Osteocyte (in vitro differentiated cells): ENCODE measurements at regions not wholly inside any gene's neighbourhood (a gene's known extent, or its start where the extent isn't known, plus 50 kb on each side); places are given as distances from the start of the nearest gene placed in this dataset.

Experiments used
- DNase-seq: peaks from one replicate; pipeline ENCODE4 v3.0.0; 2021; ENCODE audit warnings: mixed read lengths; ENCODE audit not compliant: unreplicated experiment; ENCODE audit errors: extremely low spot score
- H3K27ac Mint-ChIP-seq: one replicate; pipeline ENCODE4 v1.8.0; 2021; ENCODE audit warnings: mild to moderate bottlenecking, mixed read lengths; ENCODE audit not compliant: unreplicated experiment
- H3K27me3 Mint-ChIP-seq: one replicate; pipeline ENCODE4 v1.8.0; 2021; ENCODE audit warnings: mixed read lengths; ENCODE audit not compliant: unreplicated experiment
- H3K36me3 Mint-ChIP-seq: one replicate; pipeline ENCODE4 v1.8.0; 2021; ENCODE audit warnings: mixed read lengths; ENCODE audit not compliant: unreplicated experiment
- H3K4me1 Mint-ChIP-seq: one replicate; pipeline ENCODE4 v1.8.0; 2021; ENCODE audit warnings: mixed read lengths; ENCODE audit not compliant: unreplicated experiment
- H3K4me3 Mint-ChIP-seq: one replicate; pipeline ENCODE4 v1.8.0; 2021; ENCODE audit warnings: mild to moderate bottlenecking, moderate library complexity, mixed read lengths; ENCODE audit not compliant: unreplicated experiment
- H3K9me3 Mint-ChIP-seq: one replicate; pipeline ENCODE4 v1.8.0; 2021; ENCODE audit warnings: mixed read lengths; ENCODE audit not compliant: unreplicated experiment
- TF ChIP-seq, protein P1 (sequence below): fragments of 200-600 bp; sonication (generic); IDR thresholded peaks from 2 replicates; pipeline ENCODE4 v1.5.0; 2021; ENCODE audit warnings: antibody characterized with exemption, mild to moderate bottlenecking, moderate library complexity

- Mint-ChIP-seq H3K4me3 (no peak overlapping the region), H3K27ac (no peak overlapping the region), H3K27me3 (peaks cover 15% of the 10 kb centered on the region), H3K36me3 (no peaks in the 10 kb centered on the region), H3K4me1 (no peaks in the 10 kb centered on the region), H3K9me3 (no peaks in the 10 kb centered on the region)
- DNase-seq, result no peak
- TF ChIP-seq, protein P1, sequence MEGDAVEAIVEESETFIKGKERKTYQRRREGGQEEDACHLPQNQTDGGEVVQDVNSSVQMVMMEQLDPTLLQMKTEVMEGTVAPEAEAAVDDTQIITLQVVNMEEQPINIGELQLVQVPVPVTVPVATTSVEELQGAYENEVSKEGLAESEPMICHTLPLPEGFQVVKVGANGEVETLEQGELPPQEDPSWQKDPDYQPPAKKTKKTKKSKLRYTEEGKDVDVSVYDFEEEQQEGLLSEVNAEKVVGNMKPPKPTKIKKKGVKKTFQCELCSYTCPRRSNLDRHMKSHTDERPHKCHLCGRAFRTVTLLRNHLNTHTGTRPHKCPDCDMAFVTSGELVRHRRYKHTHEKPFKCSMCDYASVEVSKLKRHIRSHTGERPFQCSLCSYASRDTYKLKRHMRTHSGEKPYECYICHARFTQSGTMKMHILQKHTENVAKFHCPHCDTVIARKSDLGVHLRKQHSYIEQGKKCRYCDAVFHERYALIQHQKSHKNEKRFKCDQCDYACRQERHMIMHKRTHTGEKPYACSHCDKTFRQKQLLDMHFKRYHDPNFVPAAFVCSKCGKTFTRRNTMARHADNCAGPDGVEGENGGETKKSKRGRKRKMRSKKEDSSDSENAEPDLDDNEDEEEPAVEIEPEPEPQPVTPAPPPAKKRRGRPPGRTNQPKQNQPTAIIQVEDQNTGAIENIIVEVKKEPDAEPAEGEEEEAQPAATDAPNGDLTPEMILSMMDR, result no peak
These were observed 136.5 kb downstream of the MAP3K7 start for GRCh38 chr6:90450268-90450953.

- Mint-ChIP-seq H3K27ac (no peak overlapping the region), H3K27me3 (peaks cover 23% of the 10 kb centered on the region), H3K9me3 (no peaks in the 10 kb centered on the region)
These were observed 137.6 kb downstream of the MAP3K7 start for GRCh38 chr6:90449311-90449710.

GRCh38 chr6:90448836-90449235 lies 138.0 kb downstream of the MAP3K7 start:
- H3K27ac Mint-ChIP-seq, result no peak overlapping the region
- no peaks in the 10 kb centered on the region for H3K9me3 Mint-ChIP-seq
- no peaks in the 10 kb centered on the region for H3K36me3 Mint-ChIP-seq
- TF ChIP-seq, protein P1, result no peak
- H3K4me1 Mint-ChIP-seq, result no peaks in the 10 kb centered on the region
- no peak overlapping the region for H3K4me3 Mint-ChIP-seq
- DNase-seq, result no peak
- H3K27me3 Mint-ChIP-seq, result peaks cover 25% of the 10 kb centered on the region

More at GRCh38 chr6:90449311-90449710, 137.6 kb downstream of the MAP3K7 start:
- Mint-ChIP-seq H3K4me3 (no peak overlapping the region), H3K4me1 (no peaks in the 10 kb centered on the region), H3K36me3 (no peaks in the 10 kb centered on the region)
- no peak for DNase-seq
- TF ChIP-seq, protein P1, result no peak

- no peak overlapping the region for H3K27ac Mint-ChIP-seq
- H3K27me3 Mint-ChIP-seq, result peaks cover 32% of the 10 kb centered on the region
- TF ChIP-seq, protein P1, result no peak
- no peaks in the 10 kb centered on the region for H3K9me3 Mint-ChIP-seq
- no peak for DNase-seq
- H3K4me3 Mint-ChIP-seq, result no peak overlapping the region
- no peaks in the 10 kb centered on the region for H3K4me1 Mint-ChIP-seq
- H3K36me3 Mint-ChIP-seq, result no peaks in the 10 kb centered on the region
These were observed 140.7 kb downstream of the MAP3K7 start for GRCh38 chr6:90446164-90446563.

DNA sequence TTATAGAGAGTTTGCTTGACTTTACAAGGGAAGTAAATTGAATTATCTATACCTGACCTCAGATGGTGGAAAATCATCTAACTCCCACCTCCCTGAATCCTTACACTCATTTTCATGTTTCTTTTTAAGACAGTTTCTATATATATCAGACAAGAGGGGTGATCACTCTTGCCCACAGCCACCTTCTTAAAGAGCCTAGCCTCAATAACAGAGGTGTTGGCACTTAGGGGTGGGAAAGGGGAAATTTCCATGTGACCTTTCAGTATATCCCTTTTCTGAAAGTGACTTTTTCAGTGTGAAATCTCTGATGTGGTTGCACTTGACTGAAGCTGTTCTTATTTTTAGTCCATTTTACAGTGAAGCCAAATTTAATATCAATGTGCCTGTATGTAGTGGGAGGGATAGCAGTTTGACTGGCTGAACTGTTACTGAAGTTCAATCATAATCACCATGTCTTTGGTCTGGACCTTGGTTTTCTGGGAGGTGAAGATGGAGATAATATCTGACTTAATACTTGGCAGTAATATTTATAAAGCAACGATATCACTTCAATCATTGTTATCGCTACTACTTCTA lies 141.3 kb downstream of the MAP3K7 start:
- TF ChIP-seq, protein P1, result no peak
- Mint-ChIP-seq H3K36me3 (no peaks in the 10 kb centered on the region), H3K27ac (no peak overlapping the region), H3K4me1 (no peaks in the 10 kb centered on the region), H3K27me3 (peaks cover 34% of the 10 kb centered on the region), H3K4me3 (no peak overlapping the region), H3K9me3 (no peaks in the 10 kb centered on the region)
- no peak for DNase-seq
